ENCODE measurements at regions not wholly inside any gene's neighbourhood (a gene's known extent, or its start where the extent isn't known, plus 50 kb on each side); places are given as distances from the start of the nearest gene placed in this dataset.

GRCh38 chr9:117887383-117887782 is 183.2 kb downstream of the TLR4 start:
- Mint-ChIP-seq H3K36me3 (ENCODE audit: insufficient read depth in 1 of 3, low read depth in 3 of 3) (no peaks in the 10 kb centered on the region), H3K9me3 (no peaks in the 10 kb centered on the region), H3K27ac (no peak overlapping the region), H3K4me3 (no peak overlapping the region), H3K4me1 (no peaks in the 10 kb centered on the region), H3K27me3 (ENCODE audit: low read depth) (no peaks in the 10 kb centered on the region)
- Histone ChIP-seq H3K56ac (ENCODE audit: insufficient read length, low read depth, low read length) (no peak overlapping the region), H2BK120ac (ENCODE audit: low read depth, low read length, poor library complexity, severe bottlenecking) (no peak overlapping the region), H3K27ac (ENCODE audit: insufficient read length, low read depth, low read length) (no peak overlapping the region), H2BK5ac (ENCODE audit: insufficient read length, low read length) (no peak overlapping the region), H2AK5ac (ENCODE audit: insufficient read length, low read length) (no peak overlapping the region), H4K5ac (ENCODE audit: insufficient read length, low read depth, low read length) (no peak overlapping the region), H2BK15ac (ENCODE audit: low read depth, low read length) (no peak overlapping the region), H3K9ac (ENCODE audit: extremely low read depth, insufficient read length, low read length) (no peak overlapping the region), H3K79me2 (ENCODE audit: insufficient read depth, low read length) (no peaks in the 10 kb centered on the region), H4K20me1 (ENCODE audit: control insufficient read depth, insufficient read depth, insufficient read length) (no peaks in the 10 kb centered on the region), H4K8ac (replicated peaks; ENCODE audit: insufficient read length, low read depth, low read length) (no peak overlapping the region), H3K23ac (ENCODE audit: insufficient read length, low read depth, low read length) (no peak overlapping the region), H3K79me1 (ENCODE audit: insufficient read depth, low read depth, low read length, poor library complexity, severe bottlenecking) (no peaks in the 10 kb centered on the region), H2BK20ac (ENCODE audit: low read depth, low read length, poor library complexity, severe bottlenecking) (no peak overlapping the region), H3K4me1 (ENCODE audit: insufficient read depth, low read length) (no peaks in the 10 kb centered on the region), H3K23me2 (ENCODE audit: insufficient read length, low read depth, low read length, poor library complexity, severe bottlenecking) (no peaks in the 10 kb centered on the region), H2BK12ac (ENCODE audit: insufficient read length, low read depth, low read length) (no peak overlapping the region), H3K4ac (ENCODE audit: low read depth, low read length) (no peak overlapping the region), H3K27me3 (ENCODE audit: insufficient read depth, low read length) (no peaks in the 10 kb centered on the region), H3K14ac (ENCODE audit: insufficient read depth, low read length) (no peak overlapping the region), H2AFZ (ENCODE audit: low read length) (no peak overlapping the region), H3K18ac (ENCODE audit: insufficient read length, low read depth, low read length) (no peak overlapping the region), H3K9me3 (ENCODE audit: control insufficient read depth, low read depth, low read length) (no peaks in the 10 kb centered on the region), H3K4me2 (ENCODE audit: insufficient read depth, insufficient read length, low read length) (no peak overlapping the region), H4K91ac (ENCODE audit: insufficient read length, low read depth, low read length) (no peak overlapping the region), H3T11ph (ENCODE audit: low read length) (no peak overlapping the region)
- no peak for DNase-seq
- no peak for TF ChIP-seq CTCF (conservative IDR thresholded peaks at IDR 0.05)
- WGBS (ENCODE audit: extremely low coverage, insufficient read length, low lambda C conversion rate) = no CpG with 5 or more reads among the region's 2 CpGs

Measured in H9 (cell line).